ENCODE measurements at regions not wholly inside any gene's neighbourhood (a gene's known extent, or its start where the extent isn't known, plus 50 kb on each side); places are given as distances from the start of the nearest gene placed in this dataset.

DNA sequence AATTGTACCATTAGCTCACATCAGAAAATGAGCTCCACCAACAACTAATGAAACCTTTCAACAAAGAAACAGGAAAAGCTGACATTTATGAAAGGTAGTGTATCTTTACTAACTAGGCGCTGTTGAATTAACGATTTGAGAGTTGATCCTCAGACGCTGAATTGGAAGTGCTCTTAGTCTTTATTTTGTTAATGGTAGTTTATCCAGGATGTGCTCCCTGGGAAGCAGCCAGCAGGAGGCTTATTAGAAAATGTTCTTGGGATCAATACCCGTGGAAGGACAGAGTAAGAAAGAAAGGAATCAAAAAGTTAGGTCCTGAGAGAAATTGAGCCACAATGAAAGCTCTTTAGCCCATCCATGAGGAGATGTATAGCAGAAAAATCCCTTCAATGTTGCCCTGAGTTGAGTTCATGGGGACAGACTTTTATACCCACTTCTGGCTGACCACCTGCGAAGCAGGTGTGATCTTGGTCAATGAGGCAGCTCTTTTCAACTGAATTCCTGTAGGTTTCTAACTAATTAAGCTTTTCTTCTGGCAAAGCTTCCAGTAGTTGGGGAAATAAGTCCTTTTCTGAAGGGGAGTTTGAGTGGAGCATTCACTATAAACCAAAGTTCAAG, 492.6 kb upstream of the REG3G start:
- H3K79me2 ChIP-seq (ENCODE audit: insufficient read depth, low read length) = no peaks in the 10 kb centered on the region
- H3K27me3 ChIP-seq (ENCODE audit: control insufficient read depth in 2 of 2, insufficient read depth in 2 of 2, low read length in 2 of 2) = no peaks in the 10 kb centered on the region
- no peak overlapping the region for H2AFZ ChIP-seq (ENCODE audit: insufficient read depth, low read depth, low read length, poor library complexity, severe bottlenecking)
- H3K4me1 Mint-ChIP-seq = no peaks in the 10 kb centered on the region
- H3K9me3 Mint-ChIP-seq = peaks cover 0 to 1% (median 0%) of the 10 kb centered on the region in 7 donors
- H3K4me1 ChIP-seq (ENCODE audit: control insufficient read depth in 1 of 2, insufficient read depth in 2 of 2, low read length in 2 of 2) = no peaks in the 10 kb centered on the region
- no peak overlapping the region for H3K9ac ChIP-seq (ENCODE audit: insufficient read depth, low read length, poor library complexity, severe bottlenecking)
- H3K4me3 ChIP-seq (replicated peaks in 1 of 3; ENCODE audit: low read depth in 2 of 3, low read length in 3 of 3) = no peak overlapping the region
- H3K27ac ChIP-seq (ENCODE audit: low read depth in 1 of 2, low read length in 2 of 2) = no peak overlapping the region
- H3K36me3 ChIP-seq (replicated peaks in 1 of 2; ENCODE audit: control insufficient read depth in 1 of 2, insufficient read depth in 2 of 2, low read length in 2 of 2) = no peaks in the 10 kb centered on the region
- no peaks in the 10 kb centered on the region for H3K27me3 Mint-ChIP-seq (ENCODE audit: low read depth in 3 of 3)
- no peaks in the 10 kb centered on the region for H3K9me3 ChIP-seq (replicated peaks in 1 of 2; ENCODE audit: control insufficient read depth in 1 of 2, insufficient read depth in 1 of 2, low read length in 2 of 2)
- WGBS (ENCODE audit: insufficient coverage) = 19% methylated on average over 4 of the region's 5 CpGs
- TF ChIP-seq, protein P1, sequence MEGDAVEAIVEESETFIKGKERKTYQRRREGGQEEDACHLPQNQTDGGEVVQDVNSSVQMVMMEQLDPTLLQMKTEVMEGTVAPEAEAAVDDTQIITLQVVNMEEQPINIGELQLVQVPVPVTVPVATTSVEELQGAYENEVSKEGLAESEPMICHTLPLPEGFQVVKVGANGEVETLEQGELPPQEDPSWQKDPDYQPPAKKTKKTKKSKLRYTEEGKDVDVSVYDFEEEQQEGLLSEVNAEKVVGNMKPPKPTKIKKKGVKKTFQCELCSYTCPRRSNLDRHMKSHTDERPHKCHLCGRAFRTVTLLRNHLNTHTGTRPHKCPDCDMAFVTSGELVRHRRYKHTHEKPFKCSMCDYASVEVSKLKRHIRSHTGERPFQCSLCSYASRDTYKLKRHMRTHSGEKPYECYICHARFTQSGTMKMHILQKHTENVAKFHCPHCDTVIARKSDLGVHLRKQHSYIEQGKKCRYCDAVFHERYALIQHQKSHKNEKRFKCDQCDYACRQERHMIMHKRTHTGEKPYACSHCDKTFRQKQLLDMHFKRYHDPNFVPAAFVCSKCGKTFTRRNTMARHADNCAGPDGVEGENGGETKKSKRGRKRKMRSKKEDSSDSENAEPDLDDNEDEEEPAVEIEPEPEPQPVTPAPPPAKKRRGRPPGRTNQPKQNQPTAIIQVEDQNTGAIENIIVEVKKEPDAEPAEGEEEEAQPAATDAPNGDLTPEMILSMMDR (IDR thresholded peaks at IDR 0.05) = no peak
- DNase-seq = no peak
- intact Hi-C loops (cut with micrococcal nuclease) = no loop called here
- H4K20me1 ChIP-seq (ENCODE audit: insufficient read depth, low read length) = no peaks in the 10 kb centered on the region
- H3K36me3 Mint-ChIP-seq = no peaks in the 10 kb centered on the region
- H3K4me3 Mint-ChIP-seq = no peak overlapping the region
- peak overlapping the region in 1 of 7 donors; percentile 63 for H3K27ac Mint-ChIP-seq
- H3K4me2 ChIP-seq (replicated peaks; ENCODE audit: extremely low read depth, low read length, poor library complexity, severe bottlenecking) = no peak overlapping the region

DNA sequence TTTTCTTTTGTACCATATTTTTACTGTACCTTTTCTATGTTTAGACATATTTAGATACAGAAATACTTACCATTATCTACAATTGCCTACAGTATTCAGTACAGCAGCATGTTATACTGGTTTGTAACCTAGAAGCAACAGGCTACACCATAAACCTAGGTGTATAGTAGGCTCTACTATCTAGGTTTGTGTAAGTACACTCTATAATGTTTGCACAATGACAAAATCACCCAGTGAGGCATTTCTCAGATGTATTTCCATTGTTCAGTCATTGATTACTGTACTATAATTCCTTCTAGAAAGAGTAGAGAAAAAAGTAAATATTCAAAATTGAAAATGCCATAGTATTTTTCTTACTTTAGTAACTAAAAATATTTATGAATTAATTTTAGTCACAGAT, 490.1 kb upstream of the REG3G start:
- Mint-ChIP-seq H3K9me3 (peaks cover 0 to 3% (median 0%) of the 10 kb centered on the region in 7 donors), H3K27me3 (ENCODE audit: low read depth in 3 of 3) (peaks cover 0 to 3% (median 0%) of the 10 kb centered on the region in 3 donors), H3K27ac (no peak overlapping the region), H3K36me3 (no peaks in the 10 kb centered on the region), H3K4me1 (no peaks in the 10 kb centered on the region), H3K4me3 (no peak overlapping the region)
- Histone ChIP-seq H3K27ac (ENCODE audit: low read depth in 1 of 2, low read length in 2 of 2) (no peak overlapping the region), H3K4me3 (replicated peaks in 1 of 3; ENCODE audit: low read depth in 2 of 3, low read length in 3 of 3) (no peak overlapping the region), H3K79me2 (ENCODE audit: insufficient read depth, low read length) (no peaks in the 10 kb centered on the region), H3K27me3 (ENCODE audit: control insufficient read depth in 2 of 2, insufficient read depth in 2 of 2, low read length in 2 of 2) (no peaks in the 10 kb centered on the region), H3K36me3 (replicated peaks in 1 of 2; ENCODE audit: control insufficient read depth in 1 of 2, insufficient read depth in 2 of 2, low read length in 2 of 2) (no peaks in the 10 kb centered on the region), H3K9ac (ENCODE audit: insufficient read depth, low read length, poor library complexity, severe bottlenecking) (no peak overlapping the region), H3K4me2 (replicated peaks; ENCODE audit: extremely low read depth, low read length, poor library complexity, severe bottlenecking) (no peak overlapping the region), H4K20me1 (ENCODE audit: insufficient read depth, low read length) (no peaks in the 10 kb centered on the region), H3K9me3 (replicated peaks in 1 of 2; ENCODE audit: control insufficient read depth in 1 of 2, insufficient read depth in 1 of 2, low read length in 2 of 2) (no peaks in the 10 kb centered on the region), H2AFZ (ENCODE audit: insufficient read depth, low read depth, low read length, poor library complexity, severe bottlenecking) (no peak overlapping the region), H3K4me1 (ENCODE audit: control insufficient read depth in 1 of 2, insufficient read depth in 2 of 2, low read length in 2 of 2) (no peaks in the 10 kb centered on the region)
- intact Hi-C loops (cut with micrococcal nuclease) = no loop called here
- DNase-seq = no peak
- TF ChIP-seq, protein P1 (IDR thresholded peaks at IDR 0.05) = no peak

All from CD14-positive monocyte (primary cell).